HG02763 (cell line): ENCODE measurements at regions not wholly inside any gene's neighbourhood (a gene's known extent, or its start where the extent isn't known, plus 50 kb on each side); places are given as distances from the start of the nearest gene placed in this dataset.

ENCODE experiments used
- ATAC-seq: cut with Tn5 transposase; IDR thresholded peaks from one replicate; pipeline ENCODE4 v1.9.1; 2021; ENCODE audit warnings: mild to moderate bottlenecking, moderate library complexity; ENCODE audit not compliant: unreplicated experiment

DNA sequence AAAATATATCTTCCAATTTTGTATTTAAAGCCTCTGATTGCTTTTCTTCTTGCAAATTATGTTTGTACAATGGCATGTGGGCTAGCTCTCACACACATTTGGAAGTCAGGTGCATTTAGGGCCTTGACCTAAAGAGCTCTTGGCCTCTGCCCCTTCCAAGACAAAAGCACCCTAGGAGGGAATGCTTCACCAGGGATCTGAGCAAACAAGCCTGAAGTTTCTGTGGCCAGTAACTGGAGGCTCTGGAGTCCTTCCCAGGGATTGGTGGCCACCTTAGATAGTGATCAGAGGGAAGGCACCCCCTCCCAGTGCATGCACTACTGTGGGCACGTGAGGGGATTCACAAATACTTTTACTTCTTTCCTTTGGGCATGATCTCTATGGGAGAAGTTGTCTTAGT, 60.3 kb upstream of the DIPK2B start:
- no peak for ATAC-seq

DNA sequence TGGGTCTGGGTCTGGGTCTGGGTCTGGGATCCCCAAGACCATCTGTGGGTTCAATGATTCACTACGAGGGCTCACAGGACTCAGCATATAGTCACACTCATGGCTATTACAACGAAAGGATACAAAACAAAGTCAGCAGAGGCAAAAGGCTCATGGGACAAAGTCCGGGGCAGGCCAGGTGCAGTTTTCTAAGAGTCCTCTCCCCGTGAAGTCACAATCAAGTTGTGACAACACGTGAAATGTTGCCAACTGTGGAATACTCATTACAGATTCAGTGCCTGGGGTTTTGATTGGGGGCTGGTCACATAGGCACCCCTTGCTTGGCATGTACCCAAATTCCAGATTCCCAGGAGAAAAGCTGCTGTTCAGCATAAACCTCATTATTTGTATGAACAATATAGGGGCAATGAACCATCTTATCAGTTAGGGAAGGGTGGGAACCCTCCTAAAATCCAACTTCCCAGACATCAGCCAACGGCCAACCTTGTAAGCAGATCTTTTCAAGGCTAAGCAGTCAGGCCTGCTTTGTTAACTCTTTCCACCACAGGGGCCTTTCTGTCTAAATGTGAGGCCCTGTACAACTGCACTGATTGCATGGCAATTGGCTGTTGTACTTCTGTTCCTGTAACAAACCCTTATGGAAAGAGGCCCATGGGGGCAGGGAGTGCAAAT, 58.2 kb upstream of the DIPK2B start:
- ATAC-seq, result no peak
